PC-9 (cell line): ENCODE measurements at regions not wholly inside any gene's neighbourhood (a gene's known extent, or its start where the extent isn't known, plus 50 kb on each side); places are given as distances from the start of the nearest gene placed in this dataset.

ENCODE experiments used
- EZH2 ChIP-seq: fragments of 200-600 bp; sonication (generic); IDR thresholded peaks from 2 replicates; pipeline ENCODE4 v1.8.0; 2017; ENCODE audit warnings: antibody characterized with exemption, low read depth
- TF ChIP-seq, protein P1 (sequence below): fragments of 200-600 bp; sonication (generic); conservative IDR thresholded peaks from 2 replicates; pipeline ENCODE4 v1.6.1; 2017; ENCODE audit warnings: mixed run types, antibody characterized with exemption, mild to moderate bottlenecking, moderate library complexity

DNA sequence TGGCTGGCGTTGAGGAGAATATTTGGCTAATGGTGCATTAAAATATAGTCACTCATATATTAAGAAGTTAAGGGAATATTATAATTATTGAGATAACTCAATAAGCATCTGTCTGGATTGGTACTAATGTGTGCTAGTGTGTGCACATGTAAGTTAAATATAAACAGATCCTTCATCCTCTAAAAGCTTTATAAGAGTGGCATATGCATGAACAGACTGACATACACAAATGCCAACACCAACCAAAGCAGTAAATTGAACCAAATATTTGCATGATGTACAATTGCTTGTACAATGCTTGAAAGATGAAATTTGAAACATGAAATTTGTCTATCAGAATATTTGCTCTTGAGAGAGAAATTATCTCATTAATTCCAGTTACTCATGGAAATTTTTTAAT is 344.9 kb downstream of the ADGRL2 start:
- TF ChIP-seq, protein P1, sequence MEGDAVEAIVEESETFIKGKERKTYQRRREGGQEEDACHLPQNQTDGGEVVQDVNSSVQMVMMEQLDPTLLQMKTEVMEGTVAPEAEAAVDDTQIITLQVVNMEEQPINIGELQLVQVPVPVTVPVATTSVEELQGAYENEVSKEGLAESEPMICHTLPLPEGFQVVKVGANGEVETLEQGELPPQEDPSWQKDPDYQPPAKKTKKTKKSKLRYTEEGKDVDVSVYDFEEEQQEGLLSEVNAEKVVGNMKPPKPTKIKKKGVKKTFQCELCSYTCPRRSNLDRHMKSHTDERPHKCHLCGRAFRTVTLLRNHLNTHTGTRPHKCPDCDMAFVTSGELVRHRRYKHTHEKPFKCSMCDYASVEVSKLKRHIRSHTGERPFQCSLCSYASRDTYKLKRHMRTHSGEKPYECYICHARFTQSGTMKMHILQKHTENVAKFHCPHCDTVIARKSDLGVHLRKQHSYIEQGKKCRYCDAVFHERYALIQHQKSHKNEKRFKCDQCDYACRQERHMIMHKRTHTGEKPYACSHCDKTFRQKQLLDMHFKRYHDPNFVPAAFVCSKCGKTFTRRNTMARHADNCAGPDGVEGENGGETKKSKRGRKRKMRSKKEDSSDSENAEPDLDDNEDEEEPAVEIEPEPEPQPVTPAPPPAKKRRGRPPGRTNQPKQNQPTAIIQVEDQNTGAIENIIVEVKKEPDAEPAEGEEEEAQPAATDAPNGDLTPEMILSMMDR: no peak
- TF ChIP-seq EZH2: no peak
